Liver (tissue), 3 donors: ENCODE measurements at regions not wholly inside any gene's neighbourhood (a gene's known extent, or its start where the extent isn't known, plus 50 kb on each side); places are given as distances from the start of the nearest gene placed in this dataset.

Source experiments
- CTCF ChIP-seq: fragments of 150-350 bp; IDR thresholded peaks from 2 replicates; pipeline ENCODE4 v1.5.1; 2017; ENCODE audit warnings: improper control_type of control experiment, low read depth, low read length; ENCODE audit not compliant: missing input control
- TAF1 ChIP-seq: conservative IDR thresholded peaks from 2 replicates; pipeline ENCODE4 v1.6.1; 2016; ENCODE audit warnings: antibody characterized with exemption, mild to moderate bottlenecking
- donor health status: healthy.
- donor health status: healthy.

GRCh38 chr3:118476885-118477618 is 557.6 kb downstream of the IGSF11 start:
- no peak for TF ChIP-seq CTCF
- TF ChIP-seq TAF1: no peak
